PFSK-1 (cell line): ENCODE measurements at regions not wholly inside any gene's neighbourhood (a gene's known extent, or its start where the extent isn't known, plus 50 kb on each side); places are given as distances from the start of the nearest gene placed in this dataset.

Experiments
- FOXP2 ChIP-seq: optimal IDR thresholded peaks from 2 replicates; pipeline ENCODE3; 2011; ENCODE audit warnings: borderline replicate concordance, control low read depth, inconsistent platforms; ENCODE audit not compliant: insufficient read depth; ENCODE audit errors: extremely low read length, extremely low read depth
- POLR2AphosphoS5 ChIP-seq: IDR thresholded peaks from 2 replicates; pipeline ENCODE4 v1.6.1; 2012; ENCODE audit warnings: low read depth, mild to moderate bottlenecking, control low read depth, low read length, moderate library complexity
- REST ChIP-seq, 2 experiments: IDR thresholded peaks; 2 replicates each; pipeline versions ENCODE4 v1.6.1 to v1.8.0; 2011 to 2012; ENCODE audit warnings: low read depth in 2 of 2, low read length in 2 of 2, control low read depth in 1 of 2, inconsistent platforms in 1 of 2, mild to moderate bottlenecking in 1 of 2, moderate library complexity in 1 of 2; ENCODE audit not compliant: insufficient read depth in 1 of 2
- SIN3A ChIP-seq: IDR thresholded peaks from 2 replicates; pipeline ENCODE4 v1.6.1; 2012; ENCODE audit warnings: mild to moderate bottlenecking, low read length, moderate library complexity, borderline replicate concordance; ENCODE audit not compliant: insufficient read depth
- TAF1 ChIP-seq: IDR thresholded peaks from 2 replicates; pipeline ENCODE4 v1.6.1; 2012; ENCODE audit warnings: low read length, control low read depth, borderline replicate concordance; ENCODE audit not compliant: insufficient read depth

GRCh38 chr2:100222844-100223243 lies 80.5 kb upstream of the AFF3 start:
- TF ChIP-seq FOXP2 (no peak), POLR2AphosphoS5 (no peak), SIN3A (no peak), TAF1 (no peak), REST (IDR thresholded peaks at IDR 0.05; ENCODE audit: insufficient read depth in 1 of 2, low read depth in 2 of 2, low read length in 2 of 2) (no peak)

- TF ChIP-seq SIN3A (no peak), TAF1 (no peak), REST (IDR thresholded peaks at IDR 0.05; ENCODE audit: insufficient read depth in 1 of 2, low read depth in 2 of 2, low read length in 2 of 2) (no peak)
These were observed 76.2 kb upstream of the AFF3 start for GRCh38 chr2:100218552-100218951.

- TF ChIP-seq POLR2AphosphoS5 (no peak), SIN3A (no peak), FOXP2 (no peak), TAF1 (no peak), REST (IDR thresholded peaks at IDR 0.05; ENCODE audit: insufficient read depth in 1 of 2, low read depth in 2 of 2, low read length in 2 of 2) (no peak)
These were observed 74.9 kb upstream of the AFF3 start for GRCh38 chr2:100217323-100217722.

- no peak for TF ChIP-seq TAF1
- no peak for TF ChIP-seq FOXP2
- TF ChIP-seq POLR2AphosphoS5, result no peak
- no peak for TF ChIP-seq REST (IDR thresholded peaks at IDR 0.05; ENCODE audit: insufficient read depth in 1 of 2, low read depth in 2 of 2, low read length in 2 of 2)
- no peak for TF ChIP-seq SIN3A
These were observed 73.6 kb upstream of the AFF3 start for GRCh38 chr2:100216015-100216414.

- TF ChIP-seq TAF1, result no peak
- no peak for TF ChIP-seq FOXP2
- TF ChIP-seq POLR2AphosphoS5, result no peak
- no peak for TF ChIP-seq REST (IDR thresholded peaks at IDR 0.05; ENCODE audit: insufficient read depth in 1 of 2, low read depth in 2 of 2, low read length in 2 of 2)
- no peak for TF ChIP-seq SIN3A
These were observed 73.0 kb upstream of the AFF3 start for GRCh38 chr2:100215371-100215770.
